ENCODE measurements at regions not wholly inside any gene's neighbourhood (a gene's known extent, or its start where the extent isn't known, plus 50 kb on each side); places are given as distances from the start of the nearest gene placed in this dataset.

- POLR2A ChIA-PET, result no interaction called here
Measured at GRCh38 chr12:127731657-127732056, 535.3 kb upstream of the TMEM132C start.

GRCh38 chr12:127742231-127742630 is 524.7 kb upstream of the TMEM132C start:
- DNase-seq, result no peak
- ATAC-seq (ENCODE audit: low read depth), result no peak
- H3K4me2 ChIP-seq (replicated peaks; ENCODE audit: low read depth, low read length, poor library complexity, severe bottlenecking), result no peak overlapping the region
- H3K4me1 ChIP-seq (ENCODE audit: control insufficient read depth in 2 of 2, insufficient read depth in 2 of 2, low read length in 2 of 2), result no peaks in the 10 kb centered on the region
- no peaks in the 10 kb centered on the region for H3K4me1 Mint-ChIP-seq
- H3K9me3 ChIP-seq (ENCODE audit: control extremely low read depth in 1 of 3, control insufficient read depth in 2 of 3, insufficient read depth in 1 of 3, low read length in 2 of 3), result peaks cover 0 to 3% (median 0%) of the 10 kb centered on the region in 3 donors
- H4K20me1 ChIP-seq (ENCODE audit: control insufficient read depth, insufficient read depth, low read length, poor library complexity, severe bottlenecking), result no peaks in the 10 kb centered on the region
- no peak overlapping the region for H3K27ac Mint-ChIP-seq
- CTCF ChIA-PET, result no interaction called here
- no peak overlapping the region for H3K4me3 ChIP-seq (ENCODE audit: control extremely low read depth in 1 of 5, extremely low read depth in 1 of 5, insufficient read depth in 1 of 5, low read depth in 2 of 5, low read length in 4 of 5)
- H2AFZ ChIP-seq (ENCODE audit: insufficient read depth, low read depth, low read length, poor library complexity, severe bottlenecking), result no peak overlapping the region
- no peaks in the 10 kb centered on the region for H3K27me3 ChIP-seq (replicated peaks in 1 of 4; ENCODE audit: control extremely low read depth in 1 of 4, control insufficient read depth in 3 of 4, insufficient read depth in 4 of 4, low read length in 3 of 4)
- WGBS (ENCODE audit: insufficient coverage), result 93% methylated on average over 8 of the region's 8 CpGs
- H3K9me3 Mint-ChIP-seq (ENCODE audit: insufficient read depth), result peaks cover 10% of the 10 kb centered on the region
- H3K4me3 Mint-ChIP-seq, result no peak overlapping the region
- H3K9ac ChIP-seq (ENCODE audit: low read length), result no peak overlapping the region
- intact Hi-C loops (cut with micrococcal nuclease), result no loop called here
- TF ChIP-seq CTCF (IDR thresholded peaks at IDR 0.05), result no peak
- TF ChIP-seq EZH2 (IDR thresholded peaks at IDR 0.05; ENCODE audit: borderline replicate concordance, insufficient read depth, low read depth, low read length, poor library complexity, severe bottlenecking), result no peak
- POLR2A ChIA-PET, result no interaction called here
- no peaks in the 10 kb centered on the region for H3K27me3 Mint-ChIP-seq
- H3K79me2 ChIP-seq (ENCODE audit: control insufficient read depth, insufficient read depth, low read length), result no peaks in the 10 kb centered on the region
- no peaks in the 10 kb centered on the region for H3K36me3 ChIP-seq (replicated peaks in 1 of 2; ENCODE audit: control extremely low read depth in 1 of 2, control insufficient read depth in 1 of 2, extremely low read depth in 1 of 2, insufficient read depth in 2 of 2, low read length in 1 of 2)
- no peak overlapping the region for H3K27ac ChIP-seq (ENCODE audit: low read length in 2 of 2)

More at GRCh38 chr12:127731657-127732056, 535.3 kb upstream of the TMEM132C start:
- DNase-seq (no peak), ATAC-seq (ENCODE audit: low read depth) (no peak)
- no peak overlapping the region for H3K4me3 Mint-ChIP-seq
- no peak overlapping the region for H2AFZ ChIP-seq (ENCODE audit: insufficient read depth, low read depth, low read length, poor library complexity, severe bottlenecking)
- intact Hi-C loops (cut with micrococcal nuclease), result no loop called here
- H3K79me2 ChIP-seq (ENCODE audit: control insufficient read depth, insufficient read depth, low read length), result no peaks in the 10 kb centered on the region
- H3K27ac ChIP-seq (ENCODE audit: low read length in 2 of 2), result no peak overlapping the region
- no peaks in the 10 kb centered on the region for H3K4me1 ChIP-seq (ENCODE audit: control insufficient read depth in 2 of 2, insufficient read depth in 2 of 2, low read length in 2 of 2)
- H3K27me3 Mint-ChIP-seq, result no peaks in the 10 kb centered on the region
- CTCF ChIA-PET, result no interaction called here
- H3K4me2 ChIP-seq (replicated peaks; ENCODE audit: low read depth, low read length, poor library complexity, severe bottlenecking), result no peak overlapping the region
- TF ChIP-seq CTCF (IDR thresholded peaks at IDR 0.05) (no peak), EZH2 (IDR thresholded peaks at IDR 0.05; ENCODE audit: borderline replicate concordance, insufficient read depth, low read depth, low read length, poor library complexity, severe bottlenecking) (no peak)
- H3K9ac ChIP-seq (ENCODE audit: low read length), result no peak overlapping the region
- peaks cover 0 to 15% (median 0%) of the 10 kb centered on the region in 3 donors for H3K9me3 ChIP-seq (ENCODE audit: control extremely low read depth in 1 of 3, control insufficient read depth in 2 of 3, insufficient read depth in 1 of 3, low read length in 2 of 3)
- no peaks in the 10 kb centered on the region for H3K4me1 Mint-ChIP-seq
- no peaks in the 10 kb centered on the region for H4K20me1 ChIP-seq (ENCODE audit: control insufficient read depth, insufficient read depth, low read length, poor library complexity, severe bottlenecking)
- H3K27me3 ChIP-seq (replicated peaks in 1 of 4; ENCODE audit: control extremely low read depth in 1 of 4, control insufficient read depth in 3 of 4, insufficient read depth in 4 of 4, low read length in 3 of 4), result no peaks in the 10 kb centered on the region
- H3K27ac Mint-ChIP-seq, result no peak overlapping the region
- peaks cover 8% of the 10 kb centered on the region for H3K9me3 Mint-ChIP-seq (ENCODE audit: insufficient read depth)
- H3K4me3 ChIP-seq (ENCODE audit: control extremely low read depth in 1 of 5, extremely low read depth in 1 of 5, insufficient read depth in 1 of 5, low read depth in 2 of 5, low read length in 4 of 5), result no peak overlapping the region
- no peaks in the 10 kb centered on the region for H3K36me3 ChIP-seq (replicated peaks in 1 of 2; ENCODE audit: control extremely low read depth in 1 of 2, control insufficient read depth in 1 of 2, extremely low read depth in 1 of 2, insufficient read depth in 2 of 2, low read length in 1 of 2)
- 69% methylated on average over 7 of the region's 7 CpGs for WGBS (ENCODE audit: insufficient coverage)

Data from B cell (primary cell).